HG02571 (cell line): ENCODE measurements at regions not wholly inside any gene's neighbourhood (a gene's known extent, or its start where the extent isn't known, plus 50 kb on each side); places are given as distances from the start of the nearest gene placed in this dataset.

ENCODE experiments used
- ATAC-seq: cut with Tn5 transposase; IDR thresholded peaks from one replicate; pipeline ENCODE4 v1.9.1; 2021; ENCODE audit warnings: mild to moderate bottlenecking, moderate library complexity; ENCODE audit not compliant: unreplicated experiment

DNA sequence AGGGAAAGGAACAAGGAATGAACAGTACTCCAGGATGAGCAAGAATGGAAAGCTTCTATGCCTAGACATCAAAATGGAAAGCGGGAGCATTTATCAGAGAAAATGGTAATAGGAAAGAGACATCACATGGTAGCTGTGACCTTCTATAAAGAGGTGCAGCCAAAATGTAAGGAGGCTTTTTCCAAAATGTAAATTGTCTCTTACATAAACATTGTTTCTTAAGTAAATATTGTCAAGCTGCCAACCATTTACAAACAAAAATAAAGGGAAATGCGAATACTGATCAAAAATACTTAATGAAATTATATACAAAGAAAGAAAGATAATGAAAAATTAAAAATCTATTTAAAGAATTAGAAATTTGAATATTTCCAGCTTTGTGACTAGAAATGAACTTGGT is 55.0 kb upstream of the RASGEF1B start:
- no peak for ATAC-seq

- no peak for ATAC-seq
Measured at GRCh38 chr4:81523672-81524327, 52.1 kb upstream of the RASGEF1B start.

- ATAC-seq, result no peak
Measured at GRCh38 chr4:81522711-81523110, 51.0 kb upstream of the RASGEF1B start.

GRCh38 chr4:81521708-81522107 is 50.0 kb upstream of the RASGEF1B start:
- no peak for ATAC-seq
